ENCODE measurements at regions not wholly inside any gene's neighbourhood (a gene's known extent, or its start where the extent isn't known, plus 50 kb on each side); places are given as distances from the start of the nearest gene placed in this dataset.

DNA sequence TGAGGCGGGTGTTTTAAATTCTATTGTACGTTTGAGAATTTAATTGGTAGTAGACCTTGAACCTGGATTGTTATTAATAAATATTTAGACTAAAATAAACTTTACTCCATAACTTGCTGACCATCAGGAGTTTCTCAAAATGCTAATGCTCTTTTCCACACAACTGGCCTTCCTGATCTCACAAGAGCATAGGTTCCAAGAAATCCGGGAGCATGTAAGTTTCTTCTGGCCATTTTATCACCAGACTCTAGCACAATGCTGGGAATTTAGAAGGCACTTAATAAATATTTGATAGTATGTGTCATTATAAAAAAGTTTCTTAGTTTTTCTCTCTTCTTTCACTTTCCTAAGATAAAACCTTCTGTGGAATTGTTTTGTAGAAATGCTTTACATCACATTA lies 2047.1 kb downstream of the SUCLG1 start:
- no peak for TF ChIP-seq EZH2 (IDR thresholded peaks at IDR 0.05; ENCODE audit: insufficient read depth, poor library complexity, severe bottlenecking)
- no peak for TF ChIP-seq EZH2phosphoT487 (IDR thresholded peaks at IDR 0.05; ENCODE audit: insufficient read depth, low read depth)
- H3K27me3 ChIP-seq (replicated peaks; ENCODE audit: insufficient read depth), result no peaks in the 10 kb centered on the region
- no peak for DNase-seq
- H3K9me2 ChIP-seq (ENCODE audit: insufficient read depth), result no peaks in the 10 kb centered on the region
- H3K36me3 ChIP-seq (ENCODE audit: low read depth), result no peaks in the 10 kb centered on the region
- no peak overlapping the region for H3K4me2 ChIP-seq (ENCODE audit: unreplicated experiment)
- no peaks in the 10 kb centered on the region for H3K4me1 ChIP-seq (ENCODE audit: insufficient read depth)
- H3K27ac ChIP-seq, result no peak overlapping the region
- in situ Hi-C loops (cut with MboI), result no loop called here
- no peaks in the 10 kb centered on the region for H3K9me3 ChIP-seq (ENCODE audit: low read depth)
- no peak overlapping the region for H2AFZ ChIP-seq
- no peaks in the 10 kb centered on the region for H3K79me2 ChIP-seq (ENCODE audit: insufficient read depth)
- no peaks in the 10 kb centered on the region for H4K20me1 ChIP-seq (ENCODE audit: insufficient read depth)
- H3K9ac ChIP-seq, result no peak overlapping the region
- no peak overlapping the region for H3K4me3 ChIP-seq
- 0 to 4% methylated on average over 3 of the region's 3 CpGs for WGBS, 2 experiments (ENCODE audit: low coverage in 1 of 2, low lambda C conversion rate in 2 of 2, missing lambda C conversion rate in 2 of 2)
- H3F3A ChIP-seq (ENCODE audit: insufficient read depth), result no peaks in the 10 kb centered on the region

DNA sequence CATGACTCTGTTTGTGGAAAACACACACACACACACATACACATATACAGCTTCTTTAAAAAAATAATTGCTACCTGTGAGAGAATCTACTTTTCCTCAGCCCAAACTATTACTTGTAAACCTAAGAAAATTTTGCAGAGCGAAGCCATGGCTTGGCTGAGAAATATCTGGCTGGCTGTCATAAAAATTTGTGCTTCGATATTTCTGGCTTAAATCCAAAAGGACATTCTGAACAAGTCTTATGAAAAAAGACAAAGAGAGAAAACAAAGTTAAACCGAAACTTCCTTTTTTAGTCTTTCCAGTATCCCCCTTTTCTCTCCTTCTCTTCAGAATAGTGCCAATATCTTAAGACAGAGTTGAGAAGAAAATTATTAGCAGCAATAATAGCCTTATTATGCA lies 2048.0 kb downstream of the SUCLG1 start:
- Histone ChIP-seq H3K36me3 (ENCODE audit: low read depth) (no peaks in the 10 kb centered on the region), H3K27me3 (replicated peaks; ENCODE audit: insufficient read depth) (no peaks in the 10 kb centered on the region), H3K9ac (no peak overlapping the region), H3K4me3 (no peak overlapping the region), H3K4me2 (ENCODE audit: unreplicated experiment) (no peak overlapping the region), H3K9me2 (ENCODE audit: insufficient read depth) (no peaks in the 10 kb centered on the region), H3K9me3 (ENCODE audit: low read depth) (no peaks in the 10 kb centered on the region), H3K27ac (no peak overlapping the region), H3K4me1 (ENCODE audit: insufficient read depth) (no peaks in the 10 kb centered on the region), H3F3A (ENCODE audit: insufficient read depth) (no peaks in the 10 kb centered on the region), H4K20me1 (ENCODE audit: insufficient read depth) (no peaks in the 10 kb centered on the region), H3K79me2 (ENCODE audit: insufficient read depth) (no peaks in the 10 kb centered on the region), H2AFZ (no peak overlapping the region)
- TF ChIP-seq EZH2phosphoT487 (IDR thresholded peaks at IDR 0.05; ENCODE audit: insufficient read depth, low read depth), result no peak
- in situ Hi-C loops (cut with MboI), result no loop called here
- 1 to 6% methylated on average over 3 of the region's 3 CpGs for WGBS, 2 experiments (ENCODE audit: low coverage in 1 of 2, low lambda C conversion rate in 2 of 2, missing lambda C conversion rate in 2 of 2)
- no peak for DNase-seq

DNA sequence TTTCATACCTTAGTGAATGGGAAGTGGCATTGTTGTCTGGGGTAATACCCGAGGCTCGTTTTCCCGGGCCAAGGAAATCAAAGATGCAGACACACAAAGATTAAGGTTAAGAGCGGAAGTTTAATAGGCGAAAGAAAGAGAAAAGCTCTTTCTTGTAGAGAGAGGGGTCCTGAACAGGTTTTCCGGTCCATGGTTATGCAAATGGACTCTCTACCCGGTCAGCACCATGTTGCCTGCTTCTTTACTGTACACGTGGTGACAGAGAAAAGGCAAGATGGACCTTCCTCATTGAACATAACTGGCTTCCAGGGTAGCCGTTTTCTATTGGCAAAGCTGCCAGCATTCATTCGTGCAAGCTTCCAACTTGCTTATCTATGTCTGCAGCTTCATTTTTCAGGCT lies 2063.5 kb downstream of the SUCLG1 start:
- DNase-seq, result no peak
- Histone ChIP-seq H3K27ac (no peak overlapping the region), H3K9ac (no peak overlapping the region), H4K20me1 (ENCODE audit: insufficient read depth) (no peaks in the 10 kb centered on the region), H3F3A (ENCODE audit: insufficient read depth) (no peaks in the 10 kb centered on the region), H3K27me3 (replicated peaks; ENCODE audit: insufficient read depth) (no peaks in the 10 kb centered on the region), H3K9me3 (ENCODE audit: low read depth) (no peaks in the 10 kb centered on the region), H2AFZ (no peak overlapping the region), H3K4me2 (ENCODE audit: unreplicated experiment) (no peak overlapping the region), H3K4me3 (no peak overlapping the region), H3K9me2 (ENCODE audit: insufficient read depth) (no peaks in the 10 kb centered on the region), H3K36me3 (ENCODE audit: low read depth) (no peaks in the 10 kb centered on the region), H3K79me2 (ENCODE audit: insufficient read depth) (no peaks in the 10 kb centered on the region), H3K4me1 (ENCODE audit: insufficient read depth) (no peaks in the 10 kb centered on the region)
- in situ Hi-C loops (cut with MboI), result no loop called here
- TF ChIP-seq EZH2 (IDR thresholded peaks at IDR 0.05; ENCODE audit: insufficient read depth, poor library complexity, severe bottlenecking) (no peak), EZH2phosphoT487 (IDR thresholded peaks at IDR 0.05; ENCODE audit: insufficient read depth, low read depth) (no peak)
- WGBS, 2 experiments (ENCODE audit: low coverage in 1 of 2, low lambda C conversion rate in 2 of 2, missing lambda C conversion rate in 2 of 2), result 37 to 38% methylated on average over 10 of the region's 10 CpGs

DNA sequence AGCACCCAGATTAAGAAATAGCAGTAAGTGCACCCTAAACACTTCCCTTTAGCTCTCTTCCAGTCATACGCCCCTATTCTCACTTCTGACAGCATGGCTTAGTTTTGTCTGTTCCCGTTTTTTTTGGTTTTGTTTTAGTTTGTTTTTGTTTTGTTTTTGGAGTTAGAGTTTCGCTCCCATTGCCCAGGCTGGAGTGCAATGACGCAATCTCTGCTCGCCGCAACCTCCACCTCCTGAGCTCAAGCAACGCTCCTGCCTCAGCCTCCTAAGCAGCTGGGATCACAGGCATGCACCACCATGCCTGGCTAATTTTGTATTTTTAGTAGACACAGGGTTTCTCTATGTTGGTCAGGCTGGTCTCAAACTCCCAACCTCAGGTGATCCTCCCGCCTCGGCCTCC lies 2067.7 kb downstream of the SUCLG1 start:
- no peak for DNase-seq
- WGBS, 2 experiments (ENCODE audit: low coverage in 1 of 2, low lambda C conversion rate in 2 of 2, missing lambda C conversion rate in 2 of 2), result 50 to 58% methylated on average over 9 of the region's 9 CpGs

DNA sequence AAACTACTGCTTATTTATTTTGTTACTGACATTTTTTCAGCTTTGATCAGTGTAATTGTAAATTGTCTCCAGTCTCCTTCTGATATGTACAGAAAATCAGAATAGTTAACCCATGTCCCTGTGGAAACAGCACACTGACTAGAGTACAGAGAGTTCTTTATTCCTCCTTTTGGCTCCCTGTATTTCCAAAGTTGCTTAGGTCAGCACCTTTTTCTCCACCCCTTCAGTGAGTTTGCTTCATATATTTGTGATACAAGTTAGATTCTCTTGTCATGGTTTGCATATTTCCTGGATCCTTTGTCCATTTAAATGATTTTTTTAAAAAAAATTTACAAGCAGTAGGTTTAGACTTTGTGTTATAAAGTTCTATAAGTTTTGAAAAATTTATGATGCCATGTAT lies 2051.1 kb upstream of the LRRTM1 start:
- H3F3A ChIP-seq (ENCODE audit: insufficient read depth), result no peaks in the 10 kb centered on the region
- DNase-seq, result no peak
- no peaks in the 10 kb centered on the region for H3K27me3 ChIP-seq (replicated peaks; ENCODE audit: insufficient read depth)
- H3K9me2 ChIP-seq (ENCODE audit: insufficient read depth), result no peaks in the 10 kb centered on the region
- H3K4me1 ChIP-seq (ENCODE audit: insufficient read depth), result no peaks in the 10 kb centered on the region
- H4K20me1 ChIP-seq (ENCODE audit: insufficient read depth), result no peaks in the 10 kb centered on the region
- TF ChIP-seq EZH2phosphoT487 (IDR thresholded peaks at IDR 0.05; ENCODE audit: insufficient read depth, low read depth) (no peak), EZH2 (IDR thresholded peaks at IDR 0.05; ENCODE audit: insufficient read depth, poor library complexity, severe bottlenecking) (no peak)
- H3K36me3 ChIP-seq (ENCODE audit: low read depth), result no peaks in the 10 kb centered on the region
- no peak overlapping the region for H3K4me3 ChIP-seq
- in situ Hi-C loops (cut with MboI), result no loop called here
- no peak overlapping the region for H3K9ac ChIP-seq
- H3K27ac ChIP-seq, result no peak overlapping the region
- no peaks in the 10 kb centered on the region for H3K79me2 ChIP-seq (ENCODE audit: insufficient read depth)
- no peak overlapping the region for H3K4me2 ChIP-seq (ENCODE audit: unreplicated experiment)
- H3K9me3 ChIP-seq (ENCODE audit: low read depth), result no peaks in the 10 kb centered on the region
- no peak overlapping the region for H2AFZ ChIP-seq

More for the DNA sequence above, 2067.7 kb downstream of the SUCLG1 start:
- H3K9me2 ChIP-seq (ENCODE audit: insufficient read depth), result no peaks in the 10 kb centered on the region
- H3K4me3 ChIP-seq, result no peak overlapping the region
- no peaks in the 10 kb centered on the region for H3K36me3 ChIP-seq (ENCODE audit: low read depth)
- H3K27ac ChIP-seq, result no peak overlapping the region
- no peaks in the 10 kb centered on the region for H4K20me1 ChIP-seq (ENCODE audit: insufficient read depth)
- H3F3A ChIP-seq (ENCODE audit: insufficient read depth), result no peaks in the 10 kb centered on the region
- in situ Hi-C loops (cut with MboI), result no loop called here
- H3K4me1 ChIP-seq (ENCODE audit: insufficient read depth), result no peaks in the 10 kb centered on the region
- H3K9ac ChIP-seq, result no peak overlapping the region
- H3K79me2 ChIP-seq (ENCODE audit: insufficient read depth), result no peaks in the 10 kb centered on the region
- TF ChIP-seq EZH2 (IDR thresholded peaks at IDR 0.05; ENCODE audit: insufficient read depth, poor library complexity, severe bottlenecking), result no peak
- TF ChIP-seq EZH2phosphoT487 (IDR thresholded peaks at IDR 0.05; ENCODE audit: insufficient read depth, low read depth), result no peak
- H3K27me3 ChIP-seq (replicated peaks; ENCODE audit: insufficient read depth), result no peaks in the 10 kb centered on the region
- H3K4me2 ChIP-seq (ENCODE audit: unreplicated experiment), result no peak overlapping the region
- no peaks in the 10 kb centered on the region for H3K9me3 ChIP-seq (ENCODE audit: low read depth)
- H2AFZ ChIP-seq, result no peak overlapping the region

All from GM23248 (cell line).